ENCODE measurements at regions not wholly inside any gene's neighbourhood (a gene's known extent, or its start where the extent isn't known, plus 50 kb on each side); places are given as distances from the start of the nearest gene placed in this dataset.
A peak's percentile ranks its signal among the peaks of the same experiment; 100 is the strongest.

DNA sequence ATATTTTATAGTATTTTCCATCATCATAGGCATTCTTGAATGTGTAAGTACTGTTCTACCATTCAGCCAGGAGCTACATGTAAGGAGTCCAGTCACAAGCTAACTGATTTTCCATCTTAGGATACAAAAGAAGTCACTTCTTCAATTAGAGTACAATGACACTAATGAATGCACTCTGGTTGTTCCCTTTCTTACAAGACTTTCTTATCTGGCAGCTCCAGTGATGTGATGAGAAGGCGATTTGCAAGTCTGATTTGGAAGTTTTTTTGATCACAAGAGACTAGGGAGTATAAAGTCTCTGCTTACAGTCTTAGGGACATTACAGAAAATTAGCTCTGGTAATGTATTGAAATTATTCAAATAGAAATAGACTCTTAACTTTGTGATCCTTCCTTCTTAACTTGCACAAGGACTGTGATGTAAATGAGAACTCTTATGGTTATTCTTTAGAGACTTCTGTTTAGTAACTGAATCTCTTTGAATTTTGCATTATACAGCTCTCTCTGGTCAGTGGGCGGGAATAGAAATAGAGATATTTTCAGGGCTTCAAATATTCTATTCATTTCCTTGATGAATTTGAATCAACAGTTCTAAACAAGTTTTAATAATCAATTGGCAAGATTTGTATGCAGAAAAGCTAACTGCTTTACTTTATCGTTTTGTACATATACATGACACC, 130.4 kb upstream of the CDH6 start:
- no peak for DNase-seq (ENCODE audit: low read depth, low spot score)
- in situ Hi-C loops (cut with HindIII; ENCODE audit: low pct_unique_long_range_greater_than_20kb, low sequenced_read_pairs): no loop called here

DNA sequence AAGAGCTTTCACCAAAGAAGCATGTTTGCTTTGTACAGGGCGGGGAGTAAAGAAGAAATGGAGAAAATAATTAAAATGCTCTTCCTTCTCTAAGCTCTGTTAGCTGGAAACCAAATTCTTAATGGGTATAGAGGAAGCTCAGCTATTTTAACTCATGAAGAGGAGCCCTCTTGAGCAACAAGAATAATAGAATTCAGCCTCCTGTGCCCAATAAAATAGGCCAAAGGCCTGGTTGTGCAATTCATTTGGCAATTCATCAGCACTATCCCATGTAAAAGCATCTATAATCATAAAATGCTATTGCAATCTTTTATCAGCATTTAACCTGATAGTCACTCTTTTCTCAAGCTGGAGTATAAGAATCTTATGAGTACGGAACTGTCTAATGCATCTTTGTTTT, 133.6 kb upstream of the CDH6 start:
- in situ Hi-C loops (cut with HindIII; ENCODE audit: low pct_unique_long_range_greater_than_20kb, low sequenced_read_pairs): no loop called here
- DNase-seq (ENCODE audit: low read depth, low spot score): no peak

DNA sequence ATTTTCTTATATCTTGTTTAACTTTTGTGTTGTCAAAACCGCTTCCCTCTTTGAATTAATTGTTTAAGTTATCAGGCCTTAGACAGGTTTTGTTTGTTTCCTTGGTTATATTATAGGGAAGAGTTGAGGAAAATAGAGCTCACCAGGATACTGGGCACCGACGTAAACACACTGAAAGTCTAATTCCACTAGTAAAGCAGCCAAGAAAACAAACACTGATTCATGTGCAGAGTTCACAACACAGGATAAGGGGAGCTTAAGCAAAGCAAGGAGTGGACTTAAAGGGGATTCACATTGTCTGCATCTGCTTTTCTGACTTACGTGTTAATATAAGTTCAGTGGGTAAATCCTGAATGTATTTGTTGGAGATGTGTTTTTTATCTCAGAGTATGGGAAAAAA, 139.0 kb upstream of the CDH6 start:
- in situ Hi-C loops (cut with HindIII; ENCODE audit: low pct_unique_long_range_greater_than_20kb, low sequenced_read_pairs): no loop called here

DNA sequence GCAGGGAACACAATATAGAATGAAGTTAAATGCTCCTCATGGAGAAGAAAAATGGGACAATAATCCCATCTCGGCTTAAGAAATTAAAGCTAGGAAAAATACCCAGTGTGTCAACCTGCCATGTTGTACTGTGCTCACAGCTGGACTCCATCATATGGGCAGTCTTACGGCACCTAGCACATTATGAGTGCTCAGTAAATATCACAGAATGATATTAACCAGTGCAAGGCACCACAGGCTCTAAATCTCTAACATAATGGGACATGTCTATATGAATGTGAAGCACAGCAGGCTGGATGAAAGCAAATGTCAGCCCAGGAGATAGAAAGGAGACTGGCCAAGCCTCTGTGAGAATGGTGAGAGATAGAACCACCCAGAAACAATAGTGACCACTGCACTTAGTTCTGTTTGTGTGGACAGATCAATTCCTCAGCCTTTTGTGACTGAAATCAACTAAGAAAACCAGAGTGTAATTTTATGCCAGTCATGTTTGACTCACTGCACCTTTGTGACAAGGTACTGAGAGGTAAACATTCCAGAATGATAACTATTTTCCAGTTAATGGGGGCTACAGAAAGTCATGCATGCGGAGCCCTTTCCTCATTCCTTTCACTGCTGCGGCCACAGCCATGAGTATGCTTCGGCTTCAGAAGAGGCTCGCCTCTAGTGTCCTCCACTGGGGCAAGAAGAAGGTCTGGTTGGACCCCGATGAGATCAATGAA, 140.4 kb upstream of the CDH6 start:
- no peak for DNase-seq (ENCODE audit: low read depth, low spot score)
- in situ Hi-C loops (cut with HindIII; ENCODE audit: low pct_unique_long_range_greater_than_20kb, low sequenced_read_pairs): no loop called here

More for the DNA sequence above, 139.0 kb upstream of the CDH6 start:
- DNase-seq (ENCODE audit: low read depth, low spot score): no peak

DNA sequence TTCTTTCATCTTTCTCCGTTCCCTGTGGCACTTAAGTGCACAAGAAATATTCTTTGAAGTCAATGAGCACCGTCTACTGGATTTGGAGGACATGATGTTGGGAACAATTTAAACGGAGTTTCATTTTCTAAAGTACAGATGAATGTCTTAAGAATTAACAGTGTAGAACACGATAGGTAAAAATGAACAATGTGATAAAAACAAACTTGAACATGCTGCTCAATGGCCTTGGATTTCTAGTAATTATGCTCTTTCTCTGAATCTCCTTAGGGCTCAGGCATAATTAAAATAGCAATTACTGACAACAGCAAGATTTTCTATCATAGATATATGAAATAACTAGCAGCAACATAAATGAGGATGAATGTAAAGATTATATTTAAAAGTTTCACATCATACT, 142.2 kb upstream of the CDH6 start:
- in situ Hi-C loops (cut with HindIII; ENCODE audit: low pct_unique_long_range_greater_than_20kb, low sequenced_read_pairs): no loop called here
- no peak for DNase-seq (ENCODE audit: low read depth, low spot score)

DNA sequence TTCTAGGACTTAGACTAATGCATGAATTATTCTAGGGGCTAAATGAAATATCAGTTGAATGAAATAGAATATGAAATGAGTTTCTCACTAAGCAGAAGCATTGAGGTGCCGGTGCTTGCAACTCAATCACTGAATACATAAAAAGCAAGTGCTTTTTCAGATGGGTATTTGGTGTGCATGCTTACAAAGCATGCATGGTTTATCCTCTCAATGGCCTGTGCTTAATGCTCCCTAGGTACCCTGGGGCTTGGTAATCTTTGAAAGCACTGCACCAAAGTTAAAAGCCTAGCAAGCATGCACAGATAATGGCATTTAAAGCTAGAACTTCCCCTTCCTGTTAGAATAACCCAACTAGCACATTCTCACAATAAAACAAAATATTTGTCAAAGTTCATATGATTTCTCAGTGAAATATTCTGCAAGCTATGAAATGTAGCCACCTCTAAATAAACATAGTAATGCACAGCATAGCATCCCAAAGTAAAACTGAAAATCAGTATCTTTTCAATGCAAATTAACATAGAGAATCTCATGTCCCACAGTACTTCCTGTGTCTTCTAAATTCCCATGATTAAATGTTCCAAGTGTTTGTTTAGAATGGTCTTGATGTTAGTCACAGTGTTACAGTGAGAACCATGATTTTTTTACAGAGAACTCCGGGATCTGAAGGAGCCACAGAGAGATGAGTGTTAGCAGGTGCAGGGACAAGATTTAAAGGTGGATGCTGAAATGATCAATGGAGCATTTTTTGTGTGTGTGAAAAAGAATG, 143.4 kb upstream of the CDH6 start:
- in situ Hi-C loops (cut with HindIII; ENCODE audit: low pct_unique_long_range_greater_than_20kb, low sequenced_read_pairs): no loop called here

DNA sequence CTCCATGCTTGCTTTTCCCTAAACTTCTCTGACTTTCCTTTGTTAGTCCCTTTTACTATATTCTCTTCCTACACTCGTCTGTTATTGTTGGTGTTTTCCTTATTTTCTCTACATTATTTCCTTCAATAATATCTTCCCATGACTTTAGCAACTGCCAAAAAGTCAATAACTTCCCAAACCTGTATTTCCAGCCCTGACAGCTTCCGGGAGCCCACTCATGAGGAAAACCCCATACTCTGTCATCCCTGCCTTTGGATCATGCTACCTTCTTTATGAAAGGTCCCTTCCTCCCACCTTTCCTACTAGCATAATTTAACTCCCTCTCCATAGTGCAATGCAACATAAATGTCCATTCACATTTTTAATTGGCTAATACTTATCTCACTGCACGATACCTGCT, 144.0 kb upstream of the CDH6 start:
- in situ Hi-C loops (cut with HindIII; ENCODE audit: low pct_unique_long_range_greater_than_20kb, low sequenced_read_pairs): no loop called here
- DNase-seq (ENCODE audit: low read depth, low spot score): no peak

More for the DNA sequence above, 143.4 kb upstream of the CDH6 start:
- DNase-seq (ENCODE audit: low read depth, low spot score): no peak

DNA sequence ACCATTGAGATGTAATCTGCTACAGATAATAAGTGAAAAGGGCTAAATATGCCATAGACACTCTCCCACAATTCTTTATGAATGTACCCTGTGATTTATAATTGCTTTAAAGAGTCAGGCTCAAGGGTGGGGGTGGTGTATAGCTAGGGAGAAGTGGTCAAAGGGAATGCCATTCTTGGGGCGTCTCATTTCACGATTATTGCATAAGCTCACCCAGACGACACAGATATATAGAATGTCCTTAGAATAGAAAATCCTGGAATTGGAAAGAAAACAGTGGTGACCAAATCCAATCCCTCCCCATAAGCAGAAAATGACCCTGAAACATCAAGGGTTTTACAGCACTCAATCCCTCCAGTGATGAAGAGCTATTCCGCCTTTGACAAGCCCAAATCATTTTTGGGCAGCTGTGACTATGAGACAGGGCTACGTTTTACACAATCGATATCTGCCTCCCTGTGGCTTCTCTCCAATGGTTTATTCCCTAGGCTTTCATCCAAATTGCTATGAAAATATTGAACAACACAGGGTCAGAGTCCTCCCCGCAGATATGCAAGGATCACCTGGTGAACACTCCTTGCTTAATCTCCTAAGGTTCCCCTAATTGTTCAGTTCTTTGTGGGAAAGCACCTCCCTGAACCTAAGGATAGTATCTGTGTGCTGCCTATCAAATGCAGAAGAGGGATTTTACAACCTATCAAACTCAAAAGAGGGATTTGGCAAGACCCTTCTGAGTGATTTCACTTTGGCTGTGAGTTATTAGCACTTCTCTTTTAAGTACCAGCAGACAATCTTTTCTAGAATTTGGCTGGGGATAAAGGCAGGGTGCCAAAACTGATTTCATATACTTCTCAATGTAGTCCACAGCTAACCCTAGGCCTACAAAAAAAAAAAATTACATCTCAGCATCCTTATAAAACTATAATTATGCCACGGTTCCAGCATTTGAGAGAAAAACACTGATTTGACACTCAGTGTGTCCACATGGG, 144.9 kb upstream of the CDH6 start:
- DNase-seq (ENCODE audit: low read depth, low spot score): no peak
- in situ Hi-C loops (cut with HindIII; ENCODE audit: low pct_unique_long_range_greater_than_20kb, low sequenced_read_pairs): no loop called here

DNA sequence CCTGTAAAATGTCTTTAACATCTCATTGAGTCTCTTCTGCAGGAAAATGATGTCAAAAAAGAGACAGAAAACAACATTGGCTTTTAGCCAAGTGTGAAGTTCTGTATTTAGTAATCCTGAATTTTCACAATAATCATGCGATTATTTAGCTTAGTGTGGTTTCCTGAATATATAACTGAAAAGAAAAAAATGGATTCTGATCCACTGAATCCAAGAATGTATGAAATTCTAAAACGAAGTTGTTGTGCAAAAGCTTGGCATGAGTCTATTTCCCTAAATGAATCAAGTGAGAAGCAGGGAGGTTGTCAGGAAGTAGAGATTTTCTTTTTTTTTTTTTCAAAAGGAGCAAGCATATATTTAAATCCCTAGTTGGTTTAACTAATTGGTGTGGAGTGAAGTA, 145.9 kb upstream of the CDH6 start:
- in situ Hi-C loops (cut with HindIII; ENCODE audit: low pct_unique_long_range_greater_than_20kb, low sequenced_read_pairs): no loop called here
- DNase-seq (ENCODE audit: low read depth, low spot score): no peak

DNA sequence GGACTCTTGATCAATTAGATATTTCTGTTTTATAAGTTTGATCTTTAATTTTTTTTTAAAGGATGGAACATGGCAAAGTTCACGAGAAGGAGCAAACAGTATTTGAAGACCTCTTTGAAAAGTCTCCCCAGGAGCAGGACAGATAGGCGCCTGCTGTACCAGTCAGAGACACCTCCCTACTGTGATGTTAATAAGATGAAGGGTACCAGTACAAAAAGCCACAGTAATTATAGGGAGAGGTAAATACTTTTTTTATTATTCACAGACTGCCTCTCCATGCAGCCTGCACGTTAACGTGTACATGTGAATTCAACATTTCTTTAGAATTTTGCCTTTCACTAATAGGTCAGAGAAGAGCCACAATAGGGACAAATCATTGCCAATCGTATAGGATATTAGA, 146.5 kb upstream of the CDH6 start:
- in situ Hi-C loops (cut with HindIII; ENCODE audit: low pct_unique_long_range_greater_than_20kb, low sequenced_read_pairs): no loop called here
- DNase-seq (ENCODE audit: low read depth, low spot score): no peak

DNA sequence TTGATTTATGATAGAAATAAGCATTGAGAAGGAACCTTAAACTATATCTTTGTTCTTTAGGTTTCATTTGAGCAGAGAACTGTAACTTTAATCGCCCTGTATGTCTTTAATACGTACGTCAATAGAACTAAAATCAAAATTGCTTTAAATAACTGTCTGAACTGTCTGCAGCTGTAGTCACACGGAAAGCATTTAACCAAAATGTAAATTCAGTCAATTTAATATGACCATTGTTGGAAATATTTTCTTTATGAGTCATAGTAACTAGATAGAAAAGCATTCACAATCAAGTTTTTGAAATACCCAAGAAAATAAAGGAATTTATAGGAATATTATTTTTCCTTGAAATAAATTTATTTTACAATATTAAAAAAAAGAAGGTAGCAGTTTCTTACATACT, 157.1 kb upstream of the CDH6 start:
- no peak for DNase-seq (ENCODE audit: low read depth, low spot score)
- in situ Hi-C loops (cut with HindIII; ENCODE audit: low pct_unique_long_range_greater_than_20kb, low sequenced_read_pairs): no loop called here

DNA sequence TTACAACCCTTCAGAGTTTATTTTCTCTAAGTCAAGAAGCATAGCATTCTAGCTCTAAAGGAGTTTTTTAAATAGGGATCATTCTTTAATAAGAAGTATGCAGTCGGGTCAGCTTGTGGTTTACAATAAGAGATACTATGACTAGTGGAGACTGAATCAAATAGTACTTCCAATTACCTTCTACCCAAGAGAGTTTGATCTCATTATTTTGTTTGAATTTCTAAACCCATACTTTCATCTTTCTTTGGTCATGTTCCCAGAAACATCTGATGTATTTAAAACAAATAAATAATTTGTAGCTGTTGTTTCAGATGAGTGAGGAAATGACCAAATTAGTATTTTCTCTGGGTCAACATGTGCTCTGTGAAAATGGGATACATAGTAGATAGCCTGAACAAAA, 160.2 kb upstream of the CDH6 start:
- no peak for DNase-seq (ENCODE audit: low read depth, low spot score)
- in situ Hi-C loops (cut with HindIII; ENCODE audit: low pct_unique_long_range_greater_than_20kb, low sequenced_read_pairs): no loop called here

DNA sequence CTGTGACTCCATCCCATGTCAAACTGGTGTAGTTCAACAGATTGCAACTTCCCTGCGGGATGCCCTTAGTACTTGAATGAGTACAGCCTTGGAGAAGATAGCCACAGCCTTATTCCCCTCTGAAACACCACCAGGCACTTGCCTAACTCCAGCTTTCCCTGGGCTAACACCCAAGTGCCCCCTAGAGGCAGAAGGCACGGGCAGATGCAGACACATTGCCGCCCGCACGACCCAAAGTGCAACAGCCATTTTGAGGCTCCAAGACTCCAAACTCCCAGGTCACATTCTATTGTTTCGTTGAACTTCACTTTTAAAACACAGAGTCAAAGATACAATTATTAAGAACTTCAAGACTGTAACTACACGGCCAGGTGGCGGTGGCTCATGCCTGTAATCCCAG, 163.6 kb upstream of the CDH6 start:
- peak; percentile 62 for DNase-seq (ENCODE audit: low read depth, low spot score)
- in situ Hi-C loops (cut with HindIII; ENCODE audit: low pct_unique_long_range_greater_than_20kb, low sequenced_read_pairs): no loop called here

DNA sequence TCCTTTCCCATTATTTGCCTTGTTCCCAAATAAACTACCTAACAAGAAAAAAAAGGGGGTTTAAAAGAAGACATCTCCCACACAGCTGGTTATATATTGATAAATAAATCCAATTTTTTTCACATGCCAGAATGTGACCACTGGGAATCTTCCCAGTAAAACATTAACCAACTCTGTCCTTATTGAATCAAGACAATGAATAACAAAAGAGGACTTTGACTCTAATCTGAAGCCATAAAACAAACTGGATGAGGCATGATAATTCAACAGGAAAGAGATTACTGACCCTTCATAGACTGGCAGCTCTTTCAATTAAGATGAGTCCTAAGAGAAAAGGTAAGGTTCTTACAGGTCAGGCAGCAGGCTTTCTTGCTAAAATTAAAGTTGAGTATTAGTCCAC, 165.8 kb upstream of the CDH6 start:
- in situ Hi-C loops (cut with HindIII; ENCODE audit: low pct_unique_long_range_greater_than_20kb, low sequenced_read_pairs): no loop called here

DNA sequence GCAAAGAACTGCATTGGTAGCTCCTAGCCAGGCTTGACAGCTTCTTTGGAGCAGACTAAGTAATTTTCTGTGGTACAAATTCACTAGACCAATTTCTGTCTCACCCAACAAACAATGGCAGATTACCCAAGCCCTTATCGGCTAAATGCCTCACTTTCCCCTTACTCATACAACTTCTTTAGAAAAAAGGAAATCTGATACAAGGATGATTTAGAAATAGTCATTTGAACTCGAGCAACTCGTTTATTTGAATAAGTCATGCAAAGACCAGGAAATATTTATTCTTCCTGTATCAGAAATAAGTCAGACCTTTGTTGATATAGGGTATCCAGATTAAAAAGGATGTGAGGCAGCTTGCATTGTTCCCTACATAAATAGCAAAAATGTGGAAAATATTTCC, 170.4 kb upstream of the CDH6 start:
- DNase-seq (ENCODE audit: low read depth, low spot score): no peak
- in situ Hi-C loops (cut with HindIII; ENCODE audit: low pct_unique_long_range_greater_than_20kb, low sequenced_read_pairs): no loop called here

More for the DNA sequence above, 165.8 kb upstream of the CDH6 start:
- DNase-seq (ENCODE audit: low read depth, low spot score): no peak

DNA sequence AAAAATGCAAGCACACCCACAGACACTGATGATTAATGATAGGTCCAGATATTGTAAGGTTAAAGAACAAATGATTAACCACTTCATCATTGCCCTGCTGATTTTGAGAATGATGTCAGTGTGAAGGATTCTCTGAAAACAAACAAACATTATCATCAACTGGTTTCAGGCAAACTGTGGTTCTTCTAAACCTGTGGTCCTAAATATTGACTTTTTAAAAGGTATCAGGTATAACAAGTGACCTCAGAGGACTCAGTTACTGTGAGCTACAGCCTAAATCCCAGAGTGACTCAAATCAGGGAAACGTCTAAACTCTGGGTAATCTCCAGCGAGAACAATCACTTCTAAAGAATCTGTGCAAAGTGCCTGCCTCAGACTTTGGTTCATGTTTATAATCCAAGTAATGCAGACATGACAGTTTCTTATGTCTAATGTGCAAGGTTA, 172.3 kb upstream of the CDH6 start:
- no peak for DNase-seq (ENCODE audit: low read depth, low spot score)
- in situ Hi-C loops (cut with HindIII; ENCODE audit: low pct_unique_long_range_greater_than_20kb, low sequenced_read_pairs): no loop called here

DNA sequence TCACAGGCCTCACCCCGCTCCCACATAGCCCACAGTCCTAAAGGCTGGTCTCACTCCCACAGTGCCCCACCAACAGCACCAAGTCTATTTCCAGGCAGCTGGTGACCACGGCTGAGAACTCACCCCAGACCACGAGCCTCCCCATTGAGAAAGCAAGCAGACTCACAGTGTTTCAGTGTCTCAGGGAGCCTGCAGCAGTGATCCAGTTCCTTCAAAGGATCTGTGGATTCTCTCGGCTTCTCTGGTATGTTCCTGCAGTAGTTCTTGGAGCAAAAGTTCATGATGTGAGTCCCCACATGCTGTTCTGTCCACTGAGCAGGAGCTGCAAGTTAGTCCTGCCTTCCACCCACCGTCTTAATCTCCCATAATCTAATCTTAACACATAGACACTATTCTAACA, 185.3 kb upstream of the CDH6 start:
- DNase-seq (ENCODE audit: low read depth, low spot score): no peak
- in situ Hi-C loops (cut with HindIII; ENCODE audit: low pct_unique_long_range_greater_than_20kb, low sequenced_read_pairs): no loop called here

DNA sequence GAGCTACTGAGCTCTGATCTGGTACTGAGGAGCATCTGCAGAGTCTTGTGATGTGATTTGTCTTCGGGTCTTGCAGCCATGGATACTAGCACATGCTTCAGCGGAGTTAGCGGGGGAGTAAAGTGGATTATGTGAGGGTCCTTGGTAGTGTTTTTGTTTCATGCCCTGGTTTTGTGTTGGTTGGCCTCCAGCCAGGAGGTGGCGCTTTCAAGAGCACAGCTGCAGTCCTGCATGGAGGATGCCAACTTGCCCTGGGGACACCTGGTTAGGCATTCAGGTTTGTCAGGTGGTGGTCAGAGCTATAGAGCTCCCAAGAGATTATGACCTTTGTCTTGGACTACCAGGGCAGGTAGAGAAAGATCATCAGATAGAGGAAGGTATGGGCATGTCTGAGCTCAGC, 185.8 kb upstream of the CDH6 start:
- DNase-seq (ENCODE audit: low read depth, low spot score): no peak
- in situ Hi-C loops (cut with HindIII; ENCODE audit: low pct_unique_long_range_greater_than_20kb, low sequenced_read_pairs): no loop called here

Measured in SK-MEL-5 (cell line).